ENCODE measurements at regions not wholly inside any gene's neighbourhood (a gene's known extent, or its start where the extent isn't known, plus 50 kb on each side); places are given as distances from the start of the nearest gene placed in this dataset.

DNA sequence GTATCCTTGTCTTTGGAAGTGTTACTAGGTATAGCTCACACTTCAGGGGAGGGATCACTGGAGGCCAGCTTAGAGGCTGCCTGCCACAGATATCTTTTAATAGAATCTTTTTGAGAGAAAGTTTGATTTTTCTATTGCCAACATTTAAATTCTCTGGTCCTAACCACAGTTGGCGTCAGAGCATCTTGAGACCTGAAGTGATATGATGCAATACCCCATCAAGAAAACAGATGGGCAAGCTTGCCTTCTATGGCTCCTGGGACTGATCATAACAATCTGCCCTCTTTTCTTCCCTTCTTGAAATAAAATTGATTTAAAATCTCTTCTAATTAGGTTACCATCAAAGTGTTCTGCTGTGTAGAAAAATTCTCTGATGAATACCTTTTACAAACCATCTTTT is 105.5 kb upstream of the ACKR3 start:
- TF ChIP-seq POLR2AphosphoS5 (IDR thresholded peaks at IDR 0.05; ENCODE audit: low read depth, low read length) (no peak), SIN3A (IDR thresholded peaks at IDR 0.05; ENCODE audit: borderline replicate concordance, insufficient read depth, low read length) (no peak), TAF1 (IDR thresholded peaks at IDR 0.05; ENCODE audit: borderline replicate concordance, insufficient read depth, low read length) (no peak), FOXP2 (optimal IDR thresholded peaks at IDR 0.05; ENCODE audit: borderline replicate concordance, extremely low read depth, extremely low read length, insufficient read depth) (no peak)
- TF ChIP-seq, protein P1, sequence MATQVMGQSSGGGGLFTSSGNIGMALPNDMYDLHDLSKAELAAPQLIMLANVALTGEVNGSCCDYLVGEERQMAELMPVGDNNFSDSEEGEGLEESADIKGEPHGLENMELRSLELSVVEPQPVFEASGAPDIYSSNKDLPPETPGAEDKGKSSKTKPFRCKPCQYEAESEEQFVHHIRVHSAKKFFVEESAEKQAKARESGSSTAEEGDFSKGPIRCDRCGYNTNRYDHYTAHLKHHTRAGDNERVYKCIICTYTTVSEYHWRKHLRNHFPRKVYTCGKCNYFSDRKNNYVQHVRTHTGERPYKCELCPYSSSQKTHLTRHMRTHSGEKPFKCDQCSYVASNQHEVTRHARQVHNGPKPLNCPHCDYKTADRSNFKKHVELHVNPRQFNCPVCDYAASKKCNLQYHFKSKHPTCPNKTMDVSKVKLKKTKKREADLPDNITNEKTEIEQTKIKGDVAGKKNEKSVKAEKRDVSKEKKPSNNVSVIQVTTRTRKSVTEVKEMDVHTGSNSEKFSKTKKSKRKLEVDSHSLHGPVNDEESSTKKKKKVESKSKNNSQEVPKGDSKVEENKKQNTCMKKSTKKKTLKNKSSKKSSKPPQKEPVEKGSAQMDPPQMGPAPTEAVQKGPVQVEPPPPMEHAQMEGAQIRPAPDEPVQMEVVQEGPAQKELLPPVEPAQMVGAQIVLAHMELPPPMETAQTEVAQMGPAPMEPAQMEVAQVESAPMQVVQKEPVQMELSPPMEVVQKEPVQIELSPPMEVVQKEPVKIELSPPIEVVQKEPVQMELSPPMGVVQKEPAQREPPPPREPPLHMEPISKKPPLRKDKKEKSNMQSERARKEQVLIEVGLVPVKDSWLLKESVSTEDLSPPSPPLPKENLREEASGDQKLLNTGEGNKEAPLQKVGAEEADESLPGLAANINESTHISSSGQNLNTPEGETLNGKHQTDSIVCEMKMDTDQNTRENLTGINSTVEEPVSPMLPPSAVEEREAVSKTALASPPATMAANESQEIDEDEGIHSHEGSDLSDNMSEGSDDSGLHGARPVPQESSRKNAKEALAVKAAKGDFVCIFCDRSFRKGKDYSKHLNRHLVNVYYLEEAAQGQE (IDR thresholded peaks at IDR 0.05; ENCODE audit: insufficient read depth in 1 of 2, low read depth in 2 of 2, low read length in 2 of 2), result no peak

DNA sequence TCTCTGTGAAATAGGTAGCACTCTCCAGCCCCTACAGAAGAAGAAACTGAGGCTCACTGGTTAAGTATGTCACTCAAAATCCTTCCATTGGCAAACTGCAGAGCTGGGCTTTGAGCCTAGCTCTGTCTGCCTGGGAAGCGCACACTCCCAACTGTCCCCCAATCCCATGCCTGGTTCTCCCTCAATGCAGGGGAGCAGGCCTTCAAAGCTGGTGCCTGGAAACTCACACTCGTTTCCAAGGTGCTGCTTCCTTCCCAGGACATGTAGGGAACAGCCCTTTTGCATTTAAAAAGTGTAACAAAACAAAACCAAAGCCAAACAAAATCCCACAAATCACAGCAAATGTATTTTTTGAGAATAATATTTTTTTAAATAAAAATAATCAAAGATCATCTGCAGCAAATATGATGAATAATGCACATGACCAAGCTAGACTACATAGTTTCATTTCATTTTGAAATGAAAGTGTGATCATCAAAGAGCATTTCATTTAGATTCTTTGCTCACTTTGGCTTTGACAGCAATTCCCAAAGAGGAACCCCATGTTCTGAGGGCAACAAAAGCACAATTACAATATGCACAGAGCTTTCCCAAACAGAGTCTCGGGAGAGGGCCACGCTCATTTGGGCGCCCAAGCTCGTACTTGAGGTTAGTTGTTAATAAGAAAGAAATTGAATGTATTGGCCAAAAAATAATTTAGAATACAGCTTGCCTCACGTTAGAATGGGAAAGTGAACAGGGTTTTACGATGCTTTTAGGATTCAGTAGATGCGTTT is 96.7 kb upstream of the ACKR3 start:
- TF ChIP-seq POLR2AphosphoS5 (IDR thresholded peaks at IDR 0.05; ENCODE audit: low read depth, low read length) (no peak), TAF1 (IDR thresholded peaks at IDR 0.05; ENCODE audit: borderline replicate concordance, insufficient read depth, low read length) (no peak), SIN3A (IDR thresholded peaks at IDR 0.05; ENCODE audit: borderline replicate concordance, insufficient read depth, low read length) (no peak), FOXP2 (optimal IDR thresholded peaks at IDR 0.05; ENCODE audit: borderline replicate concordance, extremely low read depth, extremely low read length, insufficient read depth) (no peak)
- TF ChIP-seq, protein P1 (IDR thresholded peaks at IDR 0.05; ENCODE audit: insufficient read depth in 1 of 2, low read depth in 2 of 2, low read length in 2 of 2), result no peak

DNA sequence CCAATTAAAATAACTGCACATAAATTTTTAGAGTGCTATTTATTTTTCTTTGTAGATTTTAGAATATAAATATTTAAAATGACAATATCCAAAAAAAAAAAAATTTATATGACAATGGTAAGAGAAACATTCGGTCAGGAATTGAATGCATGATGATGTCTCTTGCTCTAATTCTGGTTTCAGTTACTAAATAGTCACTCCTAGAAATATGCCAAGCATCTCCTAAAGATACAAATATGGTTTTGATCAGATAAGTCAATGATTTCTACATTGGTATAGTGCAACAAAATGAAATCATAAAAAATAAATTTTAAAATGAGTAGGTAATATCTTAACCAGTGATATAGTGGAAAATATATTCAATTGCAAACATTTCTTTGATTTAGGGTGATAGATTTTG is 95.9 kb upstream of the ACKR3 start:
- TF ChIP-seq FOXP2 (optimal IDR thresholded peaks at IDR 0.05; ENCODE audit: borderline replicate concordance, extremely low read depth, extremely low read length, insufficient read depth) (no peak), SIN3A (IDR thresholded peaks at IDR 0.05; ENCODE audit: borderline replicate concordance, insufficient read depth, low read length) (no peak), TAF1 (IDR thresholded peaks at IDR 0.05; ENCODE audit: borderline replicate concordance, insufficient read depth, low read length) (no peak), POLR2AphosphoS5 (IDR thresholded peaks at IDR 0.05; ENCODE audit: low read depth, low read length) (no peak)
- TF ChIP-seq, protein P1 (IDR thresholded peaks at IDR 0.05; ENCODE audit: insufficient read depth in 1 of 2, low read depth in 2 of 2, low read length in 2 of 2), result no peak

DNA sequence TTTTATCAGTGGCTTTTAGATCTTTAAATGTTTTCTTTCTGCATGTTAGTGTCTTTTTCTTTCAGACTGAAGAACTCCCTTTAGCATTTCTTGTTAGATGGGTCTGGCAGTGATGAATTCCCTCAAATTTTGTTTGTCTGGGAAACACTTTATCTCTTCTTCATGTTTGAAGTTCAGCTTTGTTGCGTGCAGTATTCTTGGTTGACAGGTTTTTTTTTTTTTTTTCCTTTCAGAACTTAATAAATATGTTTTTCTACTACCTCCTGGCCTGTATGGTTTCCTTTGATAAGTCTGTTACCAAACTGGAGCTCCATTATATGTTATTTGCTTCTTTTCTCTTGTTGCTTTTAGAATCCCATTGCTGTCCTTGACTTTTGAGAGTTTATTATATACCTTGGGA is 89.8 kb upstream of the ACKR3 start:
- TF ChIP-seq TAF1 (IDR thresholded peaks at IDR 0.05; ENCODE audit: borderline replicate concordance, insufficient read depth, low read length) (no peak), POLR2AphosphoS5 (IDR thresholded peaks at IDR 0.05; ENCODE audit: low read depth, low read length) (no peak), SIN3A (IDR thresholded peaks at IDR 0.05; ENCODE audit: borderline replicate concordance, insufficient read depth, low read length) (no peak), FOXP2 (optimal IDR thresholded peaks at IDR 0.05; ENCODE audit: borderline replicate concordance, extremely low read depth, extremely low read length, insufficient read depth) (no peak)
- TF ChIP-seq, protein P1 (IDR thresholded peaks at IDR 0.05; ENCODE audit: insufficient read depth in 1 of 2, low read depth in 2 of 2, low read length in 2 of 2), result no peak
